K562 (cell line): ENCODE measurements at regions not wholly inside any gene's neighbourhood (a gene's known extent, or its start where the extent isn't known, plus 50 kb on each side); places are given as distances from the start of the nearest gene placed in this dataset.

ENCODE experiments used
- ATAC-seq: fragments of 200-7000 bp; cut with Tn5 transposase; 3 replicates; pipeline ENCODE4 v1.9.1; 2020; ENCODE audit warnings: moderate library complexity
- BruUV-seq: library from RNA; stranded (reverse); fragments of 400-500 nt; replicated peaks from 2 replicates; lab custom pipeline; 2021; lab: Mats Ljungman, UMichigan
- CTCF ChIA-PET: fragments of 300-600 bp; formaldehyde crosslinking; extraction: SDS; loops from one replicate; lab custom pipeline; 2021; ENCODE audit warnings: low intra/inter-chr PET ratio; lab: Yijun Ruan, JAX
- POLR2A ChIA-PET: fragments of 300-600, 350-650 bp; sonication (Branson Sonifier 250); formaldehyde crosslinking; extraction: SDS; loops from one replicate; lab custom pipeline; 2021; ENCODE audit warnings: antibody characterized with exemption, inconsistent platforms; lab: Yijun Ruan, JAX
- DNase-seq, 4 experiments: peaks; one replicate each; pipeline versions ENCODE4 v3.0.0 to v3.0.0-alpha.2; 2011 to 2018; ENCODE audit warnings: low spot score in 3 of 4, mixed read lengths in 3 of 4; ENCODE audit errors: extremely low read depth in 1 of 4
- FAIRE-seq: peaks from 2 replicates; lab custom pipeline; 2011; peaks lifted over from hg19 to GRCh38; lab: Jason Lieb, UNC
- H2AFZ ChIP-seq: 2 replicates; pipeline ENCODE4 v1.6.0; 2011; ENCODE audit warnings: low read depth, low read length, control low read depth, inconsistent platforms
- H3K27ac ChIP-seq: fragments of 200-600 bp; 3 replicates; pipeline ENCODE4 v1.8.0; 2011; ENCODE audit warnings: low read depth, mild to moderate bottlenecking, control low read depth, inconsistent platforms, low read length, moderate library complexity, mixed read lengths; ENCODE audit errors: extremely low read depth
- H3K27me3 ChIP-seq, 2 experiments: fragments of 300-600 bp in 1 of 2; 2 replicates in 1 of 2; 3 replicates in 1 of 2; pipeline versions ENCODE4 v1.6.0 to v1.8.0; 2011; ENCODE audit warnings: inconsistent platforms in 2 of 2, low read length in 2 of 2, mild to moderate bottlenecking in 1 of 2, mixed read lengths in 1 of 2, moderate library complexity in 1 of 2; ENCODE audit not compliant: control insufficient read depth in 2 of 2, insufficient read depth in 2 of 2
- H3K36me3 ChIP-seq: fragments of 300-600 bp; 3 replicates; pipeline ENCODE4 v1.8.0; 2011; ENCODE audit warnings: mild to moderate bottlenecking, low read length, inconsistent platforms; ENCODE audit not compliant: control insufficient read depth, insufficient read depth
- H3K4me1 ChIP-seq, 2 experiments: fragments of 200-600 bp in 1 of 2; replicated peaks in 1 of 2; 2 replicates in 1 of 2; 3 replicates in 1 of 2; pipeline versions ENCODE4 v1.5.1 to v1.8.0; 2011; ENCODE audit warnings: inconsistent platforms in 2 of 2, low read length in 2 of 2, mild to moderate bottlenecking in 1 of 2, mixed read lengths in 1 of 2, moderate library complexity in 1 of 2; ENCODE audit not compliant: control insufficient read depth in 2 of 2, insufficient read depth in 2 of 2
- H3K4me2 ChIP-seq: 2 replicates; pipeline ENCODE4 v1.6.1; 2011; ENCODE audit warnings: low read length, control low read depth, inconsistent platforms, mixed read lengths; ENCODE audit not compliant: insufficient read depth
- H3K4me3 ChIP-seq: fragments of 200-600 bp; sonication (generic), shearing (Covaris generic); 2 replicates; pipeline ENCODE4 v1.5.1; 2016; ENCODE audit warnings: control low read depth, inconsistent platforms
- H3K79me2 ChIP-seq: fragments of 200-600 bp; 3 replicates; pipeline ENCODE4 v1.8.0; 2011; ENCODE audit warnings: low read length, inconsistent platforms; ENCODE audit not compliant: control insufficient read depth, insufficient read depth
- H3K9ac ChIP-seq, 2 experiments: 2 replicates each; pipeline versions ENCODE4 v1.6.0 to v1.6.1; 2011; ENCODE audit warnings: low read depth in 2 of 2, low read length in 2 of 2, control low read depth in 1 of 2, inconsistent platforms in 1 of 2, mild to moderate bottlenecking in 1 of 2, mixed read lengths in 1 of 2; ENCODE audit not compliant: insufficient read depth in 1 of 2
- H3K9me1 ChIP-seq: one replicate; pipeline ENCODE4 v1.6.0; 2011; ENCODE audit warnings: inconsistent platforms, mild to moderate bottlenecking, low read length, moderate library complexity; ENCODE audit not compliant: control insufficient read depth, insufficient read depth
- H3K9me3 ChIP-seq: replicated peaks from 2 replicates; pipeline ENCODE4 v1.5.1; 2011; ENCODE audit warnings: low read depth, low read length, inconsistent platforms; ENCODE audit not compliant: control insufficient read depth, insufficient read depth
- H4K20me1 ChIP-seq: replicated peaks from 2 replicates; pipeline ENCODE4 v1.6.1; 2011; ENCODE audit warnings: low read length, inconsistent platforms, mixed read lengths; ENCODE audit not compliant: control insufficient read depth, insufficient read depth
- BRD4 ChIP-seq: fragments of 200-600 bp; sonication (generic); IDR thresholded peaks from 2 replicates; pipeline ENCODE4 v1.6.1; 2017; ENCODE audit warnings: inconsistent platforms
- CBFB ChIP-seq: sonication (generic); formaldehyde crosslinking; IDR thresholded peaks from 2 replicates; pipeline ENCODE4 v1.4.0; 2020; ENCODE audit warnings: mild to moderate bottlenecking, missing genetic modification reagents
- CBX8 ChIP-seq: fragments of 200-600 bp; sonication (generic); IDR thresholded peaks from 2 replicates; pipeline ENCODE4 v1.6.1; 2012; ENCODE audit warnings: borderline replicate concordance, mixed run types, low read depth, mild to moderate bottlenecking, moderate library complexity, mixed read lengths, low read length, control low read depth, inconsistent platforms; ENCODE audit not compliant: poor library complexity, severe bottlenecking; ENCODE audit errors: extremely low read depth
- FOXM1 ChIP-seq, 2 experiments: fragments of 450-650 bp in 1 of 2; sonication (generic) in 1 of 2; formaldehyde crosslinking in 1 of 2; IDR thresholded peaks; 2 replicates each; pipeline versions ENCODE4 v1.6.1 to v1.9.0; 2017 to 2022; ENCODE audit warnings: low read depth in 2 of 2, mild to moderate bottlenecking in 2 of 2, missing genetic modification reagents in 1 of 2, moderate library complexity in 1 of 2
- GABPB2 ChIP-seq: fragments of 250-450 bp; sonication (Bioruptor Pico); conservative IDR thresholded peaks from 2 replicates; pipeline ENCODE4 v1.5.1; 2021; ENCODE audit warnings: mild to moderate bottlenecking
- MECOM ChIP-seq: fragments of 250-450 bp; sonication (Bioruptor Pico); IDR thresholded peaks from 2 replicates; pipeline ENCODE4 v1.8.0; 2022; ENCODE audit warnings: inconsistent platforms
- NFE2 ChIP-seq: IDR thresholded peaks from 2 replicates; pipeline ENCODE4 v1.6.1; 2014; ENCODE audit warnings: antibody characterized with exemption, low read depth
- PHB ChIP-seq: fragments of 250-450 bp; sonication (Bioruptor Pico); IDR thresholded peaks from 2 replicates; pipeline ENCODE4 v1.5.0; 2021
- POLR3A ChIP-seq: IDR thresholded peaks from 2 replicates; pipeline ENCODE4 v1.6.1; 2011; ENCODE audit warnings: borderline replicate concordance, mild to moderate bottlenecking, moderate library complexity; ENCODE audit not compliant: insufficient read length, insufficient read depth; ENCODE audit errors: extremely low read depth
- RAD51 ChIP-seq: fragments of 450-650 bp; IDR thresholded peaks from 2 replicates; pipeline ENCODE4 v1.7.1; 2016; ENCODE audit warnings: low read depth, mild to moderate bottlenecking, borderline replicate concordance
- TCF7L2 ChIP-seq: fragments of 150-350 bp; IDR thresholded peaks from 2 replicates; pipeline ENCODE4 v1.6.1; 2016; ENCODE audit warnings: low read depth, mild to moderate bottlenecking, low read length, moderate library complexity
- TRIM28 ChIP-seq: fragments of 450-650 bp; IDR thresholded peaks from 2 replicates; pipeline ENCODE4 v1.6.1; 2017
- ZNF146 ChIP-seq: IDR thresholded peaks from one replicate; pipeline ENCODE4 v1.6.1; 2018; ENCODE audit warnings: missing compliant biosample characterization; ENCODE audit not compliant: unreplicated experiment
- ZNF184 ChIP-seq: sonication (generic); formaldehyde crosslinking; IDR thresholded peaks from 2 replicates; pipeline ENCODE4 v1.5.0; 2020; ENCODE audit warnings: missing genetic modification reagents
- ZNF212 ChIP-seq: fragments of 450-650 bp; formaldehyde crosslinking; IDR thresholded peaks from 2 replicates; pipeline ENCODE4 v1.4.0; 2020; ENCODE audit warnings: mild to moderate bottlenecking
- ZNF384 ChIP-seq: IDR thresholded peaks from 2 replicates; pipeline ENCODE4 v1.6.1; 2012; ENCODE audit warnings: low read depth, low read length, improper control_type of control experiment
- WGBS: fragments of 100-300 bp; shearing (Covaris generic); methylation state at CpG from one replicate; pipeline ENCODE4 v1.1.6; 2016; ENCODE audit warnings: low coverage, mixed read lengths; ENCODE audit not compliant: insufficient coverage; ENCODE audit errors: missing lambda C conversion rate; 5-methylcytosine and 5-hydroxymethylcytosine counted together
- in situ Hi-C: fragments of 300-500 bp; cut with MboI; formaldehyde crosslinking; loops from 4 replicates; pipeline ENCODE4 v1.15.0; 2018; ENCODE audit warnings: inconsistent platforms, mixed read lengths
- intact Hi-C: fragments of 100-400 bp; cut with micrococcal nuclease; formaldehyde crosslinking; loops from 2 replicates; pipeline ENCODE4 v1.14.2; 2022

- H3K9me1 ChIP-seq: no peaks in the 10 kb centered on the region
- ATAC-seq: no peak
- no peaks in the 10 kb centered on the region for H3K4me1 ChIP-seq
- CTCF ChIA-PET: no interaction called here
- no peak for TF ChIP-seq POLR3A
- no peak for TF ChIP-seq ZNF184 (CRISPR knock-in tag)
- TF ChIP-seq TCF7L2: no peak
- no peak for TF ChIP-seq RAD51
- no peak for TF ChIP-seq BRD4
- no peak for TF ChIP-seq TRIM28
- no peak for TF ChIP-seq FOXM1 (IDR thresholded peaks at IDR 0.05; ENCODE audit: low read depth)
- no peak for TF ChIP-seq FOXM1 (CRISPR knock-in tag; IDR thresholded peaks at IDR 0.05; ENCODE audit: low read depth)
- TF ChIP-seq PHB (CRISPR knock-in tag): no peak
- no peak for TF ChIP-seq NFE2
- no peak for TF ChIP-seq CBX8
- TF ChIP-seq GABPB2 (CRISPR knock-in tag): no peak
- TF ChIP-seq ZNF146 (CRISPR knock-in tag): no peak
- no peak for TF ChIP-seq CBFB (CRISPR knock-in tag)
- no peak for TF ChIP-seq MECOM (CRISPR knock-in tag)
- TF ChIP-seq ZNF384: no peak
- no peak for TF ChIP-seq ZNF212
- TF ChIP-seq, all 486 proteins: peak for 0
- no peak overlapping the region for H2AFZ ChIP-seq
- DNase-seq (no peak), FAIRE-seq (no peak)
- H3K9me3 ChIP-seq: no peaks in the 10 kb centered on the region
- intact Hi-C loops (no loop called here), in situ Hi-C loops (no loop called here)
- 0% methylated on average over 5 of the region's 5 CpGs for WGBS
- H3K27me3 ChIP-seq: peaks cover 2 to 24% of the 10 kb centered on the region in 2 experiments; a peak in 3 of 5 replicates
- H3K36me3 ChIP-seq: no peaks in the 10 kb centered on the region
- no peak overlapping the region for H3K9ac ChIP-seq
- H3K79me2 ChIP-seq: no peaks in the 10 kb centered on the region
- no TSS peak for BruUV-seq
- no peak overlapping the region for H3K27ac ChIP-seq
- H3K4me3 ChIP-seq: no peak overlapping the region
- no peak overlapping the region for H3K4me2 ChIP-seq
- no peaks in the 10 kb centered on the region for H4K20me1 ChIP-seq
- POLR2A ChIA-PET: interaction anchor here (0.5 to 1.2 kb wide), 2 partner anchors 11 to 387 kb away, joined by 3 read pairs; no protein-coding TSS in a partner anchor
These were observed 257.1 kb upstream of the EEF2KMT start for GRCh38 chr16:5354645-5355044.
